Fibroblast of lung (primary cell): ENCODE measurements at regions not wholly inside any gene's neighbourhood (a gene's known extent, or its start where the extent isn't known, plus 50 kb on each side); places are given as distances from the start of the nearest gene placed in this dataset.
"Not testable (repeated sequence)": the region's sequence is repeated elsewhere in the genome, so short reads cannot be mapped to it uniquely, and the experiment has no call there.

Source experiments
- DNase-seq, 2 donors: peaks; one replicate each; pipeline versions ENCODE4 v3.0.0 to v3.0.0-alpha.2; 2010; ENCODE audit warnings: low read depth in 2 of 2
- H2AFZ ChIP-seq: 2 replicates; pipeline ENCODE4 v1.5.1; 2012; ENCODE audit warnings: low read length, control low read depth, inconsistent platforms
- H3K27ac ChIP-seq: 2 replicates; pipeline ENCODE4 v1.5.1; 2011; ENCODE audit warnings: low read length, control low read depth; ENCODE audit not compliant: insufficient read depth
- H3K27me3 ChIP-seq: 2 replicates; pipeline ENCODE4 v1.5.1; 2011; ENCODE audit warnings: mild to moderate bottlenecking, low read length; ENCODE audit not compliant: control insufficient read depth, insufficient read depth
- H3K36me3 ChIP-seq: 2 replicates; pipeline ENCODE4 v1.5.1; 2011; ENCODE audit warnings: low read length; ENCODE audit not compliant: control insufficient read depth, insufficient read depth
- H3K4me1 ChIP-seq: 2 replicates; pipeline ENCODE4 v1.5.1; 2011; ENCODE audit warnings: low read length; ENCODE audit not compliant: control insufficient read depth, insufficient read depth; ENCODE audit errors: extremely low read depth
- H3K4me2 ChIP-seq: 2 replicates; pipeline ENCODE4 v1.5.1; 2011; ENCODE audit warnings: low read length, control low read depth; ENCODE audit not compliant: insufficient read depth; ENCODE audit errors: extremely low read depth
- H3K4me3 ChIP-seq, 4 experiments: fragments of 200-600 bp in 1 of 4; sonication (generic) in 1 of 4; replicated peaks in 1 of 4; 2 replicates each; pipeline ENCODE4 v1.5.1; 2011 to 2016; ENCODE audit warnings: low read length in 4 of 4, low read depth in 3 of 4, mild to moderate bottlenecking in 3 of 4, control low read depth in 2 of 4, inconsistent platforms in 1 of 4, mixed read lengths in 1 of 4; ENCODE audit not compliant: insufficient read depth in 1 of 4; ENCODE audit errors: control extremely low read depth in 1 of 4
- H3K79me2 ChIP-seq: 2 replicates; pipeline ENCODE4 v1.5.1; 2012; ENCODE audit warnings: mild to moderate bottlenecking, low read length, inconsistent platforms; ENCODE audit not compliant: control insufficient read depth, insufficient read depth
- H3K9ac ChIP-seq: 2 replicates; pipeline ENCODE4 v1.5.1; 2011; ENCODE audit warnings: mild to moderate bottlenecking, low read length, control low read depth; ENCODE audit not compliant: insufficient read depth
- H3K9me3 ChIP-seq: 2 replicates; pipeline ENCODE4 v1.5.1; 2012; ENCODE audit warnings: low read depth, low read length; ENCODE audit not compliant: control insufficient read depth, insufficient read depth
- H4K20me1 ChIP-seq: 2 replicates; pipeline ENCODE4 v1.5.1; 2011; ENCODE audit warnings: low read length; ENCODE audit not compliant: control insufficient read depth, insufficient read depth; ENCODE audit errors: extremely low read depth
- EZH2 ChIP-seq: IDR thresholded peaks from 2 replicates; pipeline ENCODE4 v1.5.1; 2012; ENCODE audit warnings: low read length, control low read depth, mild to moderate bottlenecking; ENCODE audit errors: missing control alignments
- TF ChIP-seq, protein P1 (sequence below), 2 donors: IDR thresholded peaks in 1 of 2; conservative IDR thresholded peaks in 1 of 2; 1 replicate in 1 of 2; 2 replicates in 1 of 2; pipeline ENCODE4 v1.5.1; 2011 to 2012; ENCODE audit warnings: low read length in 2 of 2, control low read depth in 1 of 2, inconsistent platforms in 1 of 2, low read depth in 1 of 2, mild to moderate bottlenecking in 1 of 2

DNA sequence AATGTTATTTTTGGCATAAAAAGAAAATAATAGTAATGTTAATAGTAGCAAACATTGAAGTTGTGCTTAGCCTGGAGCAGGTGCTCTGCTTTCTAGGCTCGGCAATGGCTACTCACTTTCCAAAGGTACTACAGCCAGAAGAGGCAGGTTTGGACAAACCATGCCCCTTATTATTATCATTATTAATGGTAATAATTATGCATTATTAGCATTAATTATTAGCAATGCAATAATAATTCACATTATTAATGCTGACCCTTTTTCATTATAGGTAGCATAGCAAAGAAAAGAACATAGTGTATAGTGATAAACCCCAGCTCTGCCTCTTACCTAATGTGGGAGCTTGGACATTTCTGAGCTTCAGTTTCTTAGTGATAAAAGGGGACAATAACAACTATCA is 171.4 kb downstream of the EDEM1 start:
- no peak overlapping the region for H3K9ac ChIP-seq
- no peaks in the 10 kb centered on the region for H3K36me3 ChIP-seq
- no peaks in the 10 kb centered on the region for H3K27me3 ChIP-seq
- H3K27ac ChIP-seq, result no peak overlapping the region
- H2AFZ ChIP-seq, result no peak overlapping the region
- H3K4me3 ChIP-seq, result no peak overlapping the region
- H3K4me2 ChIP-seq, result no peak overlapping the region
- no peaks in the 10 kb centered on the region for H3K4me1 ChIP-seq
- TF ChIP-seq EZH2, result no peak
- TF ChIP-seq, protein P1, sequence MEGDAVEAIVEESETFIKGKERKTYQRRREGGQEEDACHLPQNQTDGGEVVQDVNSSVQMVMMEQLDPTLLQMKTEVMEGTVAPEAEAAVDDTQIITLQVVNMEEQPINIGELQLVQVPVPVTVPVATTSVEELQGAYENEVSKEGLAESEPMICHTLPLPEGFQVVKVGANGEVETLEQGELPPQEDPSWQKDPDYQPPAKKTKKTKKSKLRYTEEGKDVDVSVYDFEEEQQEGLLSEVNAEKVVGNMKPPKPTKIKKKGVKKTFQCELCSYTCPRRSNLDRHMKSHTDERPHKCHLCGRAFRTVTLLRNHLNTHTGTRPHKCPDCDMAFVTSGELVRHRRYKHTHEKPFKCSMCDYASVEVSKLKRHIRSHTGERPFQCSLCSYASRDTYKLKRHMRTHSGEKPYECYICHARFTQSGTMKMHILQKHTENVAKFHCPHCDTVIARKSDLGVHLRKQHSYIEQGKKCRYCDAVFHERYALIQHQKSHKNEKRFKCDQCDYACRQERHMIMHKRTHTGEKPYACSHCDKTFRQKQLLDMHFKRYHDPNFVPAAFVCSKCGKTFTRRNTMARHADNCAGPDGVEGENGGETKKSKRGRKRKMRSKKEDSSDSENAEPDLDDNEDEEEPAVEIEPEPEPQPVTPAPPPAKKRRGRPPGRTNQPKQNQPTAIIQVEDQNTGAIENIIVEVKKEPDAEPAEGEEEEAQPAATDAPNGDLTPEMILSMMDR (conservative IDR thresholded peaks at IDR 0.05 in 1 of 2, IDR thresholded peaks at IDR 0.05 in 1 of 2; ENCODE audit: low read depth in 1 of 2, low read length in 2 of 2), result no peak
- no peak for DNase-seq
- H3K9me3 ChIP-seq, result no peaks in the 10 kb centered on the region
- H4K20me1 ChIP-seq, result no peaks in the 10 kb centered on the region
- H3K79me2 ChIP-seq, result no peaks in the 10 kb centered on the region

DNA sequence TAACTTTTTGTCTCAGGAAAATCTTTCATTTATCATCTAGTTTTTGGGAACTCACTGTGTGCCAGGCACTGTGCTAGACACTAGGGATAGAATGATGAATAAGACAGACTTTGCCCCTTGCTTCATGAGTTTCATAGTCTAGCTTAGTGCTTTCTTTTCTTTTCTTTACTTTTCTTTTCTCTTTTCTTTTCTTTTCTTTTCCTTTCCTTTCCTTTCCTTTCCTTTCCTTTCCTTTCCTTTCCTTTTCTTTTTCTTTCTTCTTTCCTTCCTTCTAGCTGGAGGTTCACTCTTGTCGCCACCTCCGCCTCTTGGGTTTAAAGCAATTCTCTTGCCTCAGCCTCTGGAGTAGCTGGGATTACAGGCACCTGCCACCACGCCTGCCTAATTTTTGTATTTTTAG is 172.9 kb downstream of the EDEM1 start:
- H3K79me2 ChIP-seq, result no peaks in the 10 kb centered on the region
- H3K4me2 ChIP-seq, result no peak overlapping the region
- TF ChIP-seq EZH2, result no peak
- TF ChIP-seq, protein P1 (conservative IDR thresholded peaks at IDR 0.05 in 1 of 2, IDR thresholded peaks at IDR 0.05 in 1 of 2; ENCODE audit: low read depth in 1 of 2, low read length in 2 of 2), result no peak
- no peaks in the 10 kb centered on the region for H3K9me3 ChIP-seq
- no peaks in the 10 kb centered on the region for H3K27me3 ChIP-seq
- no peak overlapping the region for H3K9ac ChIP-seq
- no peak overlapping the region for H3K4me3 ChIP-seq
- DNase-seq, result no peak
- H2AFZ ChIP-seq, result no peak overlapping the region
- H4K20me1 ChIP-seq, result no peaks in the 10 kb centered on the region
- H3K4me1 ChIP-seq, result no peaks in the 10 kb centered on the region
- H3K36me3 ChIP-seq, result no peaks in the 10 kb centered on the region
- H3K27ac ChIP-seq, result no peak overlapping the region

DNA sequence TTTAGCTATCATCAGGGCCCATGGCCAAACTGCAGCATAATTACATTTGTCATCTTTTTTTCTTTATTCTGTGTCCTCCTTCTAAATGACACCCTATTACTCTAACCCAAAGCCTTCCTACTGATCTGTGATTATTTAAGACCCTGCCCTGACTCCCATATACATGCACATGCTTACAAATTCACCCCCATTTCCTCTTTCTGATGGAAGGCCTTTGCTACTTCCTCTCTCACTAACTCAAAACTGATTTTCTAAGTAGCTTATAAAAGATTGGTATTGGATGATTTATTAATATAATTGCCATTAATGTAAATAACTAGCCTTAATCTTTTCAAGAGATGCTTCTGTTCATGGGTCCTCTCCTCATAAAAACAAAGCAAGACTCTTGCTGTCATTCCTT is 179.2 kb downstream of the EDEM1 start:
- H3K27ac ChIP-seq, result no peak overlapping the region
- H3K79me2 ChIP-seq, result no peaks in the 10 kb centered on the region
- no peaks in the 10 kb centered on the region for H3K36me3 ChIP-seq

DNA sequence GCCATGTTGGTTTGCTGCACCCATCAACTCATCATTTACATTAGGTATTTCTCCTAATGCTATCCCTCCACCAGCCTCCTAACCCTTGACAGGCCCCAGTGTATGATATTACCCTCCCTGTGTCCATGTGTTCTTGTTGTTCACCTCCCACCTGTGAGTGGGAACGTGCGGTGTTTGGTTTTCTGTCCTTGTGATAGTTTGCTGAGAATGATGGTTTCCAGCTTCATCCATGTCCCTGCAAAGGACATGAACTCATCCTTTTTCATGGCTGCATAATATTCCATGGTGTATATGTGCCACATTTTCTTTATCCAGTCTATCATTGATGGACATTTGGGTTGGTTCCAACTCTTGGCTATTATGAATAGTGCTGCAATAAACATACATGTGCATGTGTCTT is 184.0 kb downstream of the EDEM1 start:
- H3K4me1 ChIP-seq, DNase-seq, H3K36me3 ChIP-seq, H4K20me1 ChIP-seq, H3K79me2 ChIP-seq, H2AFZ ChIP-seq, H3K4me3 ChIP-seq, H3K27me3 ChIP-seq, H3K9ac ChIP-seq, H3K27ac ChIP-seq, H3K9me3 ChIP-seq, H3K4me2 ChIP-seq: not testable (repeated sequence)

More for the DNA sequence above, 179.2 kb downstream of the EDEM1 start:
- H3K4me1 ChIP-seq, result no peaks in the 10 kb centered on the region
- H3K9ac ChIP-seq, result no peak overlapping the region
- no peak overlapping the region for H2AFZ ChIP-seq
- no peaks in the 10 kb centered on the region for H4K20me1 ChIP-seq
- H3K4me2 ChIP-seq, result no peak overlapping the region
- TF ChIP-seq EZH2, result no peak
- TF ChIP-seq, protein P1 (conservative IDR thresholded peaks at IDR 0.05 in 1 of 2, IDR thresholded peaks at IDR 0.05 in 1 of 2; ENCODE audit: low read depth in 1 of 2, low read length in 2 of 2), result no peak
- no peaks in the 10 kb centered on the region for H3K27me3 ChIP-seq
- H3K9me3 ChIP-seq, result no peaks in the 10 kb centered on the region
- no peak overlapping the region for H3K4me3 ChIP-seq
- DNase-seq, result no peak
